Sigmoid colon (tissue), 6 donors: ENCODE measurements at regions not wholly inside any gene's neighbourhood (a gene's known extent, or its start where the extent isn't known, plus 50 kb on each side); places are given as distances from the start of the nearest gene placed in this dataset.

Experiments used
- DNase-seq: peaks from one replicate; pipeline ENCODE4 v3.0.0-alpha.2; 2019
- H3K27ac ChIP-seq, 4 donors: fragments of 200-600 bp; sonication (generic); one replicate each; pipeline ENCODE4 v1.5.1; 2016 to 2019; ENCODE audit warnings: mild to moderate bottlenecking in 1 of 4
- H3K27me3 ChIP-seq, 3 donors: fragments of 200-600 bp; sonication (generic); one replicate each; pipeline ENCODE4 v1.5.1; 2019; ENCODE audit warnings: mild to moderate bottlenecking in 1 of 3
- H3K36me3 ChIP-seq, 4 donors: fragments of 200-600 bp; sonication (generic); one replicate each; pipeline ENCODE4 v1.5.1; 2016 to 2019
- H3K4me1 ChIP-seq, 4 donors: fragments of 200-600 bp; sonication (generic); one replicate each; pipeline ENCODE4 v1.5.1; 2017 to 2019
- H3K4me3 ChIP-seq, 4 donors: fragments of 200-600 bp; sonication (generic); one replicate each; pipeline ENCODE4 v1.5.1; 2017 to 2019; ENCODE audit warnings: mild to moderate bottlenecking in 2 of 4, moderate library complexity in 1 of 4
- H3K9me3 ChIP-seq, 4 donors: fragments of 200-600 bp in 3 of 4; sonication (generic) in 3 of 4; one replicate each; pipeline versions ENCODE4 v1.5.1 to v1.6.1; 2013 to 2019
- CTCF ChIP-seq, 4 experiments: fragments of 450-650 bp in 3 of 4; fragments of 200-600 bp in 1 of 4; IDR thresholded peaks; one replicate each; pipeline ENCODE4 v1.5.1; 2016 to 2019; ENCODE audit warnings: antibody characterized with exemption in 4 of 4, mild to moderate bottlenecking in 3 of 4, moderate library complexity in 2 of 4
- EP300 ChIP-seq, 4 donors: sonication (generic); formaldehyde crosslinking; IDR thresholded peaks; one replicate each; pipeline ENCODE4 v1.6.1; 2017; ENCODE audit warnings: antibody characterized with exemption in 4 of 4
- POLR2A ChIP-seq, 2 donors: fragments of 450-650 bp; IDR thresholded peaks; one replicate each; pipeline ENCODE4 v1.6.1; 2016; ENCODE audit warnings: antibody characterized with exemption in 2 of 2, mild to moderate bottlenecking in 2 of 2, moderate library complexity in 2 of 2
- POLR2AphosphoS5 ChIP-seq, 4 donors: sonication (generic); formaldehyde crosslinking; IDR thresholded peaks; one replicate each; pipeline ENCODE4 v1.6.1; 2017; ENCODE audit warnings: antibody characterized with exemption in 4 of 4
- WGBS, 2 donors: extraction: QIAGEN DNeasy Blood & Tissue Kit; methylation state at CpG; one replicate each; pipeline ENCODE4 v1.1.7; 2013; 5-methylcytosine and 5-hydroxymethylcytosine counted together
- intact Hi-C: fragments of 100-400 bp; cut with DNase I; formaldehyde crosslinking; loops from one replicate; pipeline ENCODE4 v1.15.1; 2023
- donor health status: healthy with polysubstance abuse.
- donor health status: healthy.

DNA sequence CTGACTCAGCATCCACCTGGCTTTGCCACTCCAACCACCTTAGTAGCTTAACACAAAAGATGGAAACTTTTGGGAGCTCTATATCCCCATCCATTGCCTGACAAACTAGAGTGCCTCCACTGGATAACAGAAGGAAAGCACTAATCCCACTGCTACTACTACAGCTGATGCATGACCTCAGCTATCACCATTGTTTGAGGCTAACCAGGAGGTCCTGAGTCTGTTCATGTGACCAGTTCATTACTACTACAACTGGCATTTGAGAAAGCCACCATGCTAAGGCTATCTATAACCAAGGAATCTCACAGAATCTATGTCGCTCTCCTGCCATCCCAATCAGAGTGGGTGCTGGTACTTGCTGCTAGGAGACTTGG lies 604.3 kb upstream of the CA10 start:
- Histone ChIP-seq H3K4me1 (no peaks in the 10 kb centered on the region), H3K27me3 (no peaks in the 10 kb centered on the region), H3K36me3 (no peaks in the 10 kb centered on the region), H3K9me3 (peaks cover 0 to 2% (median 0%) of the 10 kb centered on the region in 4 donors), H3K4me3 (no peak overlapping the region), H3K27ac (no peak overlapping the region)
- TF ChIP-seq CTCF (IDR thresholded peaks at IDR 0.05) (no peak), POLR2AphosphoS5 (IDR thresholded peaks at IDR 0.05) (no peak), POLR2A (IDR thresholded peaks at IDR 0.05) (no peak), EP300 (IDR thresholded peaks at IDR 0.05) (no peak)
- DNase-seq: no peak
- intact Hi-C loops: no loop called here
- 90 to 94% methylated on average over 1 of the region's 1 CpG for WGBS, 2 donors

DNA sequence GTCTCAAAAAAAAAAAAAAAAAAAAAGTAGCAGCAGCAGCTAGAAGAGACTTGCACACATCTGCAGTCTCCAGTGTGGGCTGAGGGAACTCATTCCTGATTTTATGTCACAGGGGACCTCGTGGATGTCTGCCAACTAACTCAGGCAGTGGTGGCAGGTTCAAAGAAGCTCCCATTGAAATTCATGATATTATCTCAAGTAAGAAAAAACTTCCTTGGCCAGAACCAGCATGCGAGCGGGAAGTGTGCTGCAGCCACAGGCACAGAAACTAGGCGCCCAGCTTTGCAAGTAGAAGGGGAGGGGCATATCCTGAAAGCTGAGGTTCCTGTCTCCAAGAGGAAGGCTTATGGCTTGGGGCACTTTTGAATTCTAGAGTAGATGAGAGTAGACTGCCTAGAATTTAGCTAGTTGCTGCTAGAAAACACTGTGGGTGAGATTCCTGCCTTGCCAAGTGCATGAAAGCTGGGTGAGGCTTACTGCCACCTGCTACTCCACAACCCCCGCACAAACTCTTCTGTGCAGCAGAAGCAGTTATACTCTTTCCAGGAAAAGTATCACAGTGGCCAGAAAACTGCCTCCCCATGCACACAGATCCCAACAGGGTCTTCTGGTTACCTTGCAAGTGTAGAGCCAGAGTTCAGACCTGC lies 603.8 kb upstream of the CA10 start:
- 61 to 72% methylated on average over 5 of the region's 5 CpGs for WGBS, 2 donors
- H3K36me3 ChIP-seq: no peaks in the 10 kb centered on the region
- TF ChIP-seq POLR2AphosphoS5 (IDR thresholded peaks at IDR 0.05) (no peak), POLR2A (IDR thresholded peaks at IDR 0.05) (no peak), EP300 (IDR thresholded peaks at IDR 0.05) (no peak), CTCF (IDR thresholded peaks at IDR 0.05) (no peak)
- intact Hi-C loops: no loop called here
- H3K27me3 ChIP-seq: no peaks in the 10 kb centered on the region
- H3K4me3 ChIP-seq: no peak overlapping the region
- H3K27ac ChIP-seq: no peak overlapping the region
- H3K4me1 ChIP-seq: no peaks in the 10 kb centered on the region
- peaks cover 0 to 2% (median 0%) of the 10 kb centered on the region in 4 donors for H3K9me3 ChIP-seq
- DNase-seq: no peak

DNA sequence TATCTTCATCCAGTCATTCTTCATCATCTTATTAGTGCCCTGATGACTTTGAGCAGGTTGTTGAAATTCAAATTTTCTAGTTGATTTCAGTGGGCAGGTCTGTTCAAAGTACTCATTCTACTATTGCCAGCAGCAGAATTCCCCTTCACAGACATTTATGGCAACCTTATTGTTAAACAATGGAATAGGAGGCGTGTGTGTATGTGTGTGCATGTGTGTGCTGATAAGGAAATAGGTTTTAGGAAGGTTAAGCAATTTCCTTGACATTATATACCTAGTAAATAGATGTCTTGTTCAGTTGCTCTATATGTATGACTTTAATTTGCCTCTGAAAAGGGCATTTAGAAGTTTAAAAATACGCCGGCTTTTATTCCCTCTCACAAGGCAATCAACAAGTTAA lies 601.4 kb upstream of the CA10 start:
- DNase-seq: no peak
- 13 to 60% methylated on average over 3 of the region's 3 CpGs for WGBS, 2 donors
- intact Hi-C loops: no loop called here

DNA sequence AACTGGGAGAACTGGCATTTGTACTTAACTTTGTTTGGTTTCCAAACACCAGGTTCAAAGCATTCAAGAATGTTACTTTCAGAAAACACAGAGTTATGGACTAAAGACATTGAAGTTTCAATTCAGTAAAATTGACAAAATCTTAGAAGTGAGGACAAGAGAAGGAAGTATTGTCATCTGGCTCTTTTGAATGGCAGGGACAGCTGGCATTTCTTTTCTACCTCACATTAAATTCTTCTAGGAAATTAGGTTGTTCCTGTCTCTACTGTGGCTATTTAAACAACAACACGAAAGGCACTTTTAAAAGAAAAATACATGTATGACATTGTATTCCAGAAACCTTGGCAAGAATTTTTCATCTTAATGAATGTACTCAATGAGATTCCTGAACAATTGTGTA lies 600.0 kb upstream of the CA10 start:
- H3K4me1 ChIP-seq: no peaks in the 10 kb centered on the region
- no peak overlapping the region for H3K4me3 ChIP-seq
- no peaks in the 10 kb centered on the region for H3K27me3 ChIP-seq
- DNase-seq: no peak
- H3K27ac ChIP-seq: no peak overlapping the region
- TF ChIP-seq POLR2A (IDR thresholded peaks at IDR 0.05) (no peak), POLR2AphosphoS5 (IDR thresholded peaks at IDR 0.05) (no peak), CTCF (IDR thresholded peaks at IDR 0.05) (no peak), EP300 (IDR thresholded peaks at IDR 0.05) (no peak)
- H3K36me3 ChIP-seq: no peaks in the 10 kb centered on the region
- no peaks in the 10 kb centered on the region for H3K9me3 ChIP-seq
- intact Hi-C loops: no loop called here
- WGBS, 2 donors: 62 to 90% methylated on average over 1 of the region's 1 CpG

More for the DNA sequence above, 601.4 kb upstream of the CA10 start:
- no peaks in the 10 kb centered on the region for H3K4me1 ChIP-seq
- H3K27ac ChIP-seq: no peak overlapping the region
- no peaks in the 10 kb centered on the region for H3K9me3 ChIP-seq
- H3K27me3 ChIP-seq: no peaks in the 10 kb centered on the region
- no peaks in the 10 kb centered on the region for H3K36me3 ChIP-seq
- H3K4me3 ChIP-seq: no peak overlapping the region
- no peak for TF ChIP-seq POLR2A (IDR thresholded peaks at IDR 0.05)
- no peak for TF ChIP-seq EP300 (IDR thresholded peaks at IDR 0.05)
- no peak for TF ChIP-seq POLR2AphosphoS5 (IDR thresholded peaks at IDR 0.05)
- no peak for TF ChIP-seq CTCF (IDR thresholded peaks at IDR 0.05)

GRCh38 chr17:52756746-52757145 lies 598.2 kb upstream of the CA10 start:
- TF ChIP-seq POLR2AphosphoS5 (IDR thresholded peaks at IDR 0.05) (no peak), CTCF (IDR thresholded peaks at IDR 0.05) (no peak), POLR2A (IDR thresholded peaks at IDR 0.05) (no peak), EP300 (IDR thresholded peaks at IDR 0.05) (no peak)
- intact Hi-C loops: no loop called here
- no peak for DNase-seq
- no peaks in the 10 kb centered on the region for H3K9me3 ChIP-seq
- H3K4me3 ChIP-seq: no peak overlapping the region
- no peaks in the 10 kb centered on the region for H3K36me3 ChIP-seq
- no peak overlapping the region for H3K27ac ChIP-seq
- H3K27me3 ChIP-seq: no peaks in the 10 kb centered on the region
- H3K4me1 ChIP-seq: no peaks in the 10 kb centered on the region
